ENCODE measurements at regions not wholly inside any gene's neighbourhood (a gene's known extent, or its start where the extent isn't known, plus 50 kb on each side); places are given as distances from the start of the nearest gene placed in this dataset.

DNA sequence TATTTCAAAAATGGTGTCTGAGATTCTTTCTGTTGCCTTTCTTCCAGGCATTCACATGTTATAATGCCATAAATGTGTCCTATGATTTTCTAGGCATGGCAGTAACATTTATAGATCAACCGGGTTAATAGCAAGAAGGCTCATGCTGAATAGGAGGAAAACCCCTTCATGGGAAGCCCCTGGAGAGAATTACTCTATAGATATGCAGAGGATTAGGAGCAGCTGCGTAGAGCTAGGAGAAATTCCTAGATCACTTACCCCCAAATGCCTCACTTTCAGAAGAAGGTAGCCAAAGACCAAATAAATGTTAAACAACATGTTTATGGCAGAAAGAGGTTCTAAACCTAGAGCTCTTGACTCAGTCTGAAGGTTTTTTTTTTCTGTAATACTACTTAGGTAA lies 153.4 kb upstream of the CTNNA2 start:
- no peak for DNase-seq (ENCODE audit: low spot score)

- no peak for DNase-seq (ENCODE audit: low spot score)
Observed at GRCh38 chr2:79355569-79355968, 157.3 kb upstream of the CTNNA2 start.

- no peak for DNase-seq (ENCODE audit: low spot score)
Observed at GRCh38 chr2:79327460-79327859, 167.9 kb upstream of the REG3A start.

DNA sequence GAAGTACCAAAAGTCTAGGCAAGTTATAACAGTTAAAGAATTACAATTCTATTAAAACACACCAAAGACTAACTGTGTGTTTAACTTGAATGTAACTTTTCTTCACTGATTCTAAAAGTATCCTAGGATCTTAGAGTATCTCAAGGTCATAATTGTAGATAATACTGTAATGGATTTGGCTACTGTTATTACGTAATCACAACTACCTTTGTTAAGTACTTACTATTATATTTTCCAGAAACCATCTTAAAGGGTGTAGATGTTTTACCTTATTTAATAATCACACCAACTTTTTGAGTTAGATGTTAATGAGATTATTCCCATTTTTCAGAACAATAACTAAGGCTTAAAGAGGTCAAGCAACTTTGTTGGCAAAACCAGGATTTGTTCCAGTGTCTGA lies 161.3 kb upstream of the REG3A start:
- no peak for DNase-seq (ENCODE audit: low spot score)

DNA sequence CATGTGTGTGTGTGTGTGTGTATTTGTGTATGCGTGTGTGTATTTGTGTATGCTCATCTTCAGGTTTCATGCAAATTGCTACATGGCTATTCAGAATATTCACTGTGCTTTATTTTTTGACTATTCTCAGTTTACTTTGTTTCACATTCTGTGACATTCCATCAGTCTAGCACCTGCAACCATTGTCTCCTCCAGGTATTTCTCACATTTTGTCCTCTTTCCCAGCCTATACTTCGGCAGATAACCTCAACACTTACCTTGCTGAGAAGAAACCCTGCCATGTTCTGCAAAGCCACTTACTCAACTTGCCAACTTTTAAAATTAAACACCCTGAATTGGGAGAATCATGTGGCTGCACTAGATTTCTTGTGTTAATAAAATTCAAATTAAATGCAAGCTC lies 135.4 kb upstream of the REG3A start:
- no peak for DNase-seq (ENCODE audit: low spot score)

DNA sequence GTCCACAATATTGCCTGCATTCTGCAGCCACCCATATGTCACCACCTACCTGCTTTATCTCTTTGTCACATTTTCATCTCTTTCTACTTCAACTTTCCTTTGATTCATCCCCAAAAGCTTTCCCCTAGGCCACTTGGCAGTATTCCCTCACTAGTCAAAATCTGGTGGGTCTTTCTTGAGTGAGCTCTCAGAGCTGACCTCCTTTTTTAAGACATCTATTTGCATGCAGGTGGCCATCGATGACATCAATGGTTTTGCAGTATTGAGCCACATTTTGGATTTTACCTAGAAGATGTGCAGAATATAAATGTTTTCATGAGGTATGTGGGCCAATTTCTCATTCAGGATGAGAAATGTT lies 133.4 kb upstream of the REG3A start:
- no peak for DNase-seq (ENCODE audit: low spot score)

DNA sequence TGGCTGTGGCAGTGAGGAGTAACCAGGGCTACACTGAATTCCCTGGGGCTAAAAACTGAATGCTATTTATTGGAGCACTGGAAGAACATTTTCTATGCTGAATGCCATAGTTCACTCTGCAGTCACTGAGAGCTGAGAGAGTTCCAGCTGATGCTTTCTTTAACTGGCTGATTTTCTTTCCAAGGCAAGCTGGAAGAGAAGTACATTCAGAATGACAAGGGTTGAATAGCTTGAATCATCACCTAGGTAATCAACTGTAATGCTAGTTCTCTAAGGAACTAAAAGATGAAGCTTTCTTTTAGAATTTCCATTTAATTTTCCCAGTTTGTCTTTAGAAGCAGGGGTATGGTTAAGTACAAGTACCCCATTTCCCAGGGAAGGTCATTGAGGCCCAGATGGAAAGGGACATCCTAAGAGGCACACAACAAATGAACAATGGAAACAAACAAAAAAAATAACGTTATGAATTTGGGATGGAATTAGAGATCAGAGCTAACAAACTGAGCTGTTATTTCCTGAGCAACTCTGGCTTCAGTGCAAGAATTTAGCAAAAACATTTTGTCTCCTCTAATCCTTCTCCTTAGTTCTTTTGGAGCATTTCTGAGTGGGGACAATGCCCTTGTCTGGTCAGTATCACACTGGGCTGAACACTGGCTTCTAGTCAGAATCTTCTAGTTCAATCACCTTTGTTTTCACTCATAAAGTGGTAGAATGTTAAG lies 132.8 kb upstream of the REG3A start:
- DNase-seq (ENCODE audit: low spot score): no peak

DNA sequence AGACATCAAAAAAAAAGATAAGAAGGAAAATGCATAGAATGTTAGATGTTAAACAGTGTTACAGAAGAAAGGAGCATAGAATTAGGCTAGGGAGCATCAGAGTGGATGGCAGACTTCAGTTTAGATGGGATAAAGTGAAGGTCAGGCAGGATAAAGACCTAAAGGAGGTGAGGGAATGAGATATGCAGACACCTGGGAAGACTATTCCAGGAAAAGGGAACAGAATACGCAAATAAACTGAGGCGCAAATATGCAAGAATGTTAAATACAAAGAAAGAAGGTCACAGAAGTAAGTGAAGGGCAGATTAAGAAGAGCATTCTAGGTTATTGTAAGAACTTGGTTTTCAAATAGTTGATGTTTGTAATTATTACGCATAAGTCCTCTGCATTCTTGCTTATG lies 116.3 kb upstream of the REG3A start:
- no peak for DNase-seq (ENCODE audit: low spot score)

- DNase-seq (ENCODE audit: low spot score): no peak
Observed at GRCh38 chr2:79275197-79275596, 115.6 kb upstream of the REG3A start.

- DNase-seq (ENCODE audit: low spot score): no peak
Observed at GRCh38 chr2:79272616-79273015, 113.1 kb upstream of the REG3A start.

DNA sequence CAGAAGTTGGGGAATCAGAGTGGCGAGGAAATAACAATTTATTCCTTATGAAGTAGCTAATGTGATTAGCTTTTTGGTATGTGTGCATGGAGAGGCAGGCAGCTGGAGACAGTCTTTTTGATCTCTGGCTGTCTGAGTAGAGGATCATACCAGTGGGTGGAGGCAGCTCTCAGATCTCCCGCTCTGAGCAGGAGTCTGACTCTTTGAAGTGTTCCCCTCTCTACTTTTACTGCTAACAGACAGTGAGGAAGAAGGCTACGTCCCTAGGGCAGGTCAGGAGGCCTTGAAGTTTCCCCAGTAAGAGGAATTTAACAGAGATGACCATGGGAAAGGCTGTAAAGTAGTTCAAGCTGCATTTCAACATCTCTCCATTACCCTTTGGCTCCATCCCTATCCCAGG lies 111.9 kb upstream of the REG3A start:
- peak; percentile 37 for DNase-seq (ENCODE audit: low spot score)

DNA sequence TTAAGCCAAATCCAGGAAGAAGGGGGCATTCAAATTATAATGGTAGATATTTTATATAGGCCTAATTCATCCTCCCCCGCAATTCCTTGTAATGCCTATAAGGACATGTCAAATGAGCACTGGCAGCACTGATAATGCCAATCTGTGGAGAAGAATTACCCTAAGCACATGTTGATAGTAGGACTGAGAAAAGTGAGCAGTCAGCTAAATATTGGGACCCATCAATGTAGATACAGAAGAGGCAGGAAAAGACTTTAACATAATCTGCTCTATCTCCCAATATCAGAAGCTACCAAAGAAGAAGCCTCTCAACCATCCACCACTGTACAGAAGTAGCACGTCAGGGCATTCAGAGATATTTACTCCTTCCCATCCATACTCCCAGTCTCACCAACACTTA lies 101.3 kb upstream of the REG3A start:
- no peak for DNase-seq (ENCODE audit: low spot score)

DNA sequence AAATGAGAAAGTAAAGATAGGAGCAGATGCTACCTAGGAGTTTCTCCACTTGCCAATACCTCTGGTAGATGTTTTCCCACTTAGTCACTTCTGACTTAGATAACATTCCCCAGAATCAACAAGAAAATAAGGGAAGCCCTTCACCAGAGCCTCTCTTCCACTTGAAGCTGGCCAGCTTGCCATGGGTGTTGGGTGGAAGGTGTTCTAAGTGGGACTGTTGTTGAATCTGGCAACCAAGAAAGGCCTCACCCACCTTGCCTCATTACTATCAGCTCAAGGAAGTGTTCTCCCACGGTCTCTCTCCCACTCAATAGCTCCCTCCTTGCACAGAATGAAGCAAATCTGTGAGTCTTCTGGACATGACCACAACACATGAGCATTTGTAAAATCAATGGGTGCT lies 100.4 kb upstream of the REG3A start:
- DNase-seq (ENCODE audit: low spot score): no peak

DNA sequence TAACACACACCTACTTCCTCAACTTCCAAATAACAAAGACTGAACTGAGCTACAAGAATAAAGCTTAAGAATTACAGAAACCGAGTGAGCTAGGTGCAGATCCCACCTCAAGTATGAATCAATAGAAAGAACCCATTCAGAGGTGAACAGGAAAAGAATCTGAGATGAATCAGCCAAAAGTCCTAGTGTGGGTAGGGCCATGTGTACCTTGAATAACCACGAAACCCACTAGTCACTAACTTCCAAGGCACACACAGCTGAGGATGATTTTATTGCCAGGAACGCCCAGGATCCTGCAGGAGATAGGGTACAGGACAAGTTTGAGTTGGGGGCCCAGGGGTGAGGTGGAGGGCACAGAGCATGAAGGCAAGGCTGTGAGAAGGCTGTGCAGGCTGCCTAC lies 99.7 kb upstream of the REG3A start:
- no peak for DNase-seq (ENCODE audit: low spot score)

GRCh38 chr2:79253243-79253774 lies 93.8 kb upstream of the REG3A start:
- DNase-seq (ENCODE audit: low spot score): no peak

DNA sequence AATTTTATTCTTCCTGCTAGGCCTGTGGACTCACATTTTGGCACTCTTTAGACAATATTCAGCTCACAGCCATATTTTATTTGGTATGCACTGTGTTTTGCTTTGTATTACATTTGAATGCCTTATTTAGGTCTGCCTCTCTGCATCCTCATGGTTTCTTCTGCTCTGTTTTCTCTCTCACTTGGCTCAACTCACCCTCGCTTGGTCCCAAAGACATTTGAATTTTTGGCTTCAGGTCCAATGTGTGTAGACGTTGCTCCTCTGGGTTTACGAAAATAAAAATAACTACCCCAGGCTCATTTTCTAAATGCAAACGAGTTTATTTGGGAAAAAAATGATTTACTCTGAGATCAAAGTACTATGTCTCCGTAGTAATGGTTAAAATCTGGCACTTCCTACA lies 91.1 kb upstream of the REG3A start:
- no peak for DNase-seq (ENCODE audit: low spot score)

DNA sequence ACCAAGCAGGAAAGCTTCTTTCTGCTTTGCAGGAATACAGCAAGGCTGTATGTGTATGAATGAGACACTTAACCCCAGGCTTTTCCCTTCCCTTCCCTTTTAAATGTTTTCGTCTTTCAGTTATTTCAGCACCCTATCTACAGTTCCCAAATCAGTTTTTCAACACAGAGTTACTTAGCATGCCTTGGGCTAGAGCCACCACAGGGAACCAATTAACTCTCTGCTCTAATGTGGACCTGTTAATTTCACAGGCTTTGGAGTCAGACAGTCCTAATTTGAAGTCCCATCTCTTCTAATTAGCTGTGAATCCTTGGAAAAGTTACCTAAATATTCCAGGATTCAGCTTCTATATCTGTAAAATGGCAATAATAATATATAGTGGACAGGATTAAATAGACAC lies 89.2 kb upstream of the REG3A start:
- no peak for DNase-seq (ENCODE audit: low spot score)

GRCh38 chr2:79235135-79235534 lies 75.6 kb upstream of the REG3A start:
- no peak for DNase-seq (ENCODE audit: low spot score)

- DNase-seq (ENCODE audit: low spot score): peak; percentile 17
Observed at GRCh38 chr2:79223539-79223938, 64.0 kb upstream of the REG3A start.

GRCh38 chr2:79219383-79219988 lies 59.9 kb upstream of the REG3A start:
- peak; percentile 72 for DNase-seq (ENCODE audit: low spot score)

GRCh38 chr2:79210274-79210917 lies 50.8 kb upstream of the REG3A start:
- no peak for DNase-seq (ENCODE audit: low spot score)
